IMR-90 (cell line): ENCODE measurements at regions not wholly inside any gene's neighbourhood (a gene's known extent, or its start where the extent isn't known, plus 50 kb on each side); places are given as distances from the start of the nearest gene placed in this dataset.

ENCODE experiments used
- ATAC-seq: fragments of 200-7000 bp; cut with Tn5 transposase; 2 replicates; pipeline ENCODE4 v1.9.1; 2020; ENCODE audit warnings: low read depth, mild to moderate bottlenecking, moderate library complexity
- BruUV-seq: library from RNA; stranded (reverse); fragments of 400-500 nt; replicated peaks from 2 replicates; lab custom pipeline; 2021; lab: Mats Ljungman, UMichigan
- CTCF ChIA-PET: fragments of 300-600 bp; formaldehyde crosslinking; extraction: SDS; loops from one replicate; lab custom pipeline; 2021; ENCODE audit warnings: antibody characterized with exemption; lab: Yijun Ruan, JAX
- POLR2A ChIA-PET: fragments of 300-600 bp; sonication (Branson Sonifier 250); formaldehyde crosslinking; loops from one replicate; lab custom pipeline; 2022; ENCODE audit warnings: antibody characterized with exemption; ENCODE audit not compliant: unreplicated experiment; lab: Charles Lee
- DNase-seq: peaks from one replicate; pipeline ENCODE4 v3.0.0; 2013
- H2AFZ ChIP-seq: replicated peaks from 2 replicates; pipeline ENCODE3; 2013; ENCODE audit warnings: low read length, mild to moderate bottlenecking; ENCODE audit not compliant: poor library complexity
- H2AK5ac ChIP-seq: 2 replicates; pipeline ENCODE4 v1.6.1; 2013; ENCODE audit warnings: low read depth, low read length, inconsistent platforms
- H2AK9ac ChIP-seq: replicated peaks from 2 replicates; pipeline ENCODE3; 2013; ENCODE audit warnings: mild to moderate bottlenecking, low read depth, low read length, moderate library complexity; ENCODE audit not compliant: poor library complexity
- H2BK120ac ChIP-seq: 2 replicates; pipeline ENCODE4 v1.6.1; 2013; ENCODE audit warnings: low read depth, low read length, inconsistent platforms
- H2BK15ac ChIP-seq: 3 replicates; pipeline ENCODE4 v1.6.1; 2013; ENCODE audit warnings: low read depth, low read length, inconsistent platforms
- H2BK20ac ChIP-seq: 2 replicates; pipeline ENCODE4 v1.6.1; 2013; ENCODE audit warnings: low read depth, mild to moderate bottlenecking, inconsistent platforms, low read length, moderate library complexity
- H2BK5ac ChIP-seq: 2 replicates; pipeline ENCODE4 v1.6.1; 2013; ENCODE audit warnings: mild to moderate bottlenecking, low read depth, low read length, inconsistent platforms; ENCODE audit not compliant: poor library complexity, severe bottlenecking
- H3K14ac ChIP-seq: replicated peaks from 2 replicates; pipeline ENCODE4 v1.6.1; 2013; ENCODE audit warnings: low read depth, low read length, inconsistent platforms
- H3K18ac ChIP-seq: 2 replicates; pipeline ENCODE4 v1.6.1; 2013; ENCODE audit warnings: low read depth, low read length, control low read depth
- H3K23ac ChIP-seq: 2 replicates; pipeline ENCODE4 v1.6.1; 2013; ENCODE audit warnings: low read depth, low read length, inconsistent platforms
- H3K27ac ChIP-seq: 2 replicates; pipeline ENCODE4 v1.5.1; 2013; ENCODE audit warnings: mild to moderate bottlenecking, control low read depth, low read length; ENCODE audit not compliant: insufficient read depth
- H3K27me3 ChIP-seq: 2 replicates; pipeline ENCODE4 v1.6.1; 2013; ENCODE audit warnings: low read length; ENCODE audit not compliant: control insufficient read depth, insufficient read depth
- H3K36me3 ChIP-seq: 2 replicates; pipeline ENCODE4 v1.6.1; 2013; ENCODE audit warnings: low read length, mixed read lengths; ENCODE audit not compliant: control insufficient read depth, insufficient read depth
- H3K4ac ChIP-seq: 2 replicates; pipeline ENCODE4 v1.6.1; 2013; ENCODE audit warnings: low read depth, low read length, inconsistent platforms
- H3K4me1 ChIP-seq: 2 replicates; pipeline ENCODE4 v1.6.1; 2013; ENCODE audit warnings: low read length, mixed read lengths; ENCODE audit not compliant: control insufficient read depth, insufficient read depth
- H3K4me2 ChIP-seq: 2 replicates; pipeline ENCODE4 v1.6.1; 2013; ENCODE audit warnings: low read depth, mild to moderate bottlenecking, control low read depth, low read length, moderate library complexity
- H3K4me3 ChIP-seq: 2 replicates; pipeline ENCODE4 v1.5.1; 2013; ENCODE audit warnings: low read depth, mild to moderate bottlenecking, control low read depth, low read length, moderate library complexity; ENCODE audit not compliant: insufficient read depth
- H3K56ac ChIP-seq: 2 replicates; pipeline ENCODE4 v1.6.1; 2013; ENCODE audit warnings: low read length, inconsistent platforms; ENCODE audit not compliant: insufficient read depth; ENCODE audit errors: extremely low read depth
- H3K79me1 ChIP-seq, 2 experiments: 2 replicates each; pipeline ENCODE4 v1.6.1; 2013; ENCODE audit warnings: low read length in 2 of 2, inconsistent platforms in 1 of 2, low read depth in 1 of 2
- H3K9ac ChIP-seq: 2 replicates; pipeline ENCODE4 v1.6.1; 2013; ENCODE audit warnings: low read depth, low read length, control low read depth
- H3K9me1 ChIP-seq: 2 replicates; pipeline ENCODE4 v1.6.1; 2013; ENCODE audit warnings: low read length, inconsistent platforms; ENCODE audit not compliant: insufficient read depth
- H3K9me3 ChIP-seq: 2 replicates; pipeline ENCODE4 v1.6.1; 2013; ENCODE audit warnings: low read length; ENCODE audit not compliant: control insufficient read depth, insufficient read depth
- H4K20me1 ChIP-seq: 2 replicates; pipeline ENCODE4 v1.6.1; 2013; ENCODE audit warnings: low read length, inconsistent platforms; ENCODE audit not compliant: insufficient read depth
- H4K5ac ChIP-seq: 2 replicates; pipeline ENCODE4 v1.6.1; 2013; ENCODE audit warnings: mild to moderate bottlenecking, low read depth, low read length, control low read depth
- H4K8ac ChIP-seq, 2 experiments: 2 replicates each; pipeline ENCODE4 v1.6.1; 2013; ENCODE audit warnings: low read depth in 2 of 2, low read length in 2 of 2, control low read depth in 1 of 2, inconsistent platforms in 1 of 2
- H4K91ac ChIP-seq: 2 replicates; pipeline ENCODE4 v1.6.1; 2013; ENCODE audit warnings: low read depth, low read length, inconsistent platforms; ENCODE audit not compliant: insufficient read depth
- CEBPB ChIP-seq: IDR thresholded peaks from 2 replicates; pipeline ENCODE4 v1.6.1; 2012; ENCODE audit warnings: low read depth, low read length, improper control_type of control experiment
- CHD1 ChIP-seq: IDR thresholded peaks from 2 replicates; pipeline ENCODE4 v1.6.1; 2012; ENCODE audit warnings: low read depth, low read length, improper control_type of control experiment
- FOS ChIP-seq: fragments of 150-350 bp; IDR thresholded peaks from 2 replicates; pipeline ENCODE4 v1.6.1; 2016; ENCODE audit warnings: low read depth, low read length
- MAZ ChIP-seq: IDR thresholded peaks from 2 replicates; pipeline ENCODE4 v1.6.1; 2012; ENCODE audit warnings: low read depth, mild to moderate bottlenecking, low read length, improper control_type of control experiment, moderate library complexity, borderline replicate concordance
- MXI1 ChIP-seq: IDR thresholded peaks from 2 replicates; pipeline ENCODE4 v1.6.1; 2012; ENCODE audit warnings: low read depth, mild to moderate bottlenecking, low read length, moderate library complexity, borderline replicate concordance
- POLR2A ChIP-seq: IDR thresholded peaks from 2 replicates; pipeline ENCODE4 v1.6.1; 2012; ENCODE audit warnings: mild to moderate bottlenecking, low read depth, low read length
- RAD21 ChIP-seq: IDR thresholded peaks from 2 replicates; pipeline ENCODE4 v1.6.1; 2012; ENCODE audit warnings: low read length, improper control_type of control experiment
- RCOR1 ChIP-seq: IDR thresholded peaks from 2 replicates; pipeline ENCODE4 v1.6.1; 2012; ENCODE audit warnings: mild to moderate bottlenecking, low read length, improper control_type of control experiment; ENCODE audit not compliant: insufficient replicate concordance
- RFX5 ChIP-seq: IDR thresholded peaks from 2 replicates; pipeline ENCODE4 v1.8.0; 2012; ENCODE audit warnings: low read depth, mild to moderate bottlenecking, low read length, moderate library complexity
- WGBS, 2 experiments: methylation state at CpG; one replicate each; pipeline versions ENCODE4 v1.1.5 to v1.1.7; 2013; ENCODE audit warnings: missing lambda C conversion rate in 2 of 2; ENCODE audit not compliant: insufficient read length in 1 of 2; ENCODE audit errors: extremely low coverage in 2 of 2; 5-methylcytosine and 5-hydroxymethylcytosine counted together
- dilution Hi-C: fragments of 300-500 bp; cut with HindIII; formaldehyde crosslinking; loops from one replicate; pipeline ENCODE4 v1.14.3; 2018; ENCODE audit warnings: low sequenced_read_pairs; ENCODE audit not compliant: unreplicated experiment
- in situ Hi-C: fragments of 300-500 bp; cut with MboI; formaldehyde crosslinking; loops from 3 replicates; pipeline ENCODE4 v1.14.3; 2019; ENCODE audit warnings: low sequenced_read_pairs, inconsistent platforms, mixed read lengths
- intact Hi-C: fragments of 100-400 bp; cut with micrococcal nuclease; formaldehyde crosslinking; loops from 2 replicates; pipeline ENCODE4 v1.10.0; 2022

GRCh38 chr17:83186226-83186625, 106.8 kb downstream of the METRNL start:
- Histone ChIP-seq H3K4ac (no peak overlapping the region), H3K27me3 (peaks cover 49% of the 10 kb centered on the region), H3K9ac (no peak overlapping the region), H2AFZ (no peak overlapping the region), H2AK5ac (no peak overlapping the region), H4K8ac (no peak overlapping the region), H2BK120ac (no peak overlapping the region), H3K14ac (no peak overlapping the region), H2BK5ac (no peak overlapping the region), H2BK20ac (no peak overlapping the region), H3K9me3 (peaks cover 19% of the 10 kb centered on the region), H2AK9ac (no peak overlapping the region), H2BK15ac (no peak overlapping the region), H4K5ac (no peak overlapping the region), H3K18ac (no peak overlapping the region), H3K79me1 (no peaks in the 10 kb centered on the region; a peak in 1 of 4 replicates), H3K4me2 (no peak overlapping the region), H3K4me1 (peaks cover 13% of the 10 kb centered on the region), H3K4me3 (no peak overlapping the region), H4K20me1 (peaks cover 14% of the 10 kb centered on the region; the same call in 1 of the 2 replicates), H4K91ac (no peak overlapping the region), H3K23ac (no peak overlapping the region), H3K56ac (no peak overlapping the region), H3K36me3 (no peaks in the 10 kb centered on the region), H3K9me1 (peaks cover 9% of the 10 kb centered on the region; the same call in 1 of the 2 replicates), H3K27ac (no peak overlapping the region)
- intact Hi-C loops (no loop called here), in situ Hi-C loops (no loop called here), dilution Hi-C loops (no loop called here)
- TF ChIP-seq RCOR1 (no peak), CHD1 (no peak), RFX5 (no peak), POLR2A (no peak), CEBPB (no peak), RAD21 (no peak), FOS (no peak), MXI1 (no peak), MAZ (no peak)
- ATAC-seq: no peak
- ChIA-PET POLR2A (no interaction called here), CTCF (no interaction called here)
- WGBS, 2 experiments: no CpG with 5 or more reads among the region's 4 CpGs
- BruUV-seq: no TSS peak
- DNase-seq: no peak
